Nephron (organoid): ENCODE measurements at regions not wholly inside any gene's neighbourhood (a gene's known extent, or its start where the extent isn't known, plus 50 kb on each side); places are given as distances from the start of the nearest gene placed in this dataset.
A peak's percentile ranks its signal among the peaks of the same experiment; 100 is the strongest.

Experiments
- H3K27ac Mint-ChIP-seq, 3 experiments: 2 replicates each; pipeline ENCODE4 v1.8.0; 2020; ENCODE audit warnings: mixed read lengths in 3 of 3, mild to moderate bottlenecking in 2 of 3, moderate library complexity in 1 of 3
- H3K27me3 Mint-ChIP-seq: 2 replicates; pipeline ENCODE4 v1.8.0; 2021; ENCODE audit warnings: low read depth, mild to moderate bottlenecking, moderate library complexity, mixed read lengths
- H3K36me3 Mint-ChIP-seq: 2 replicates; pipeline ENCODE4 v1.8.0; 2020; ENCODE audit warnings: low read depth, mixed read lengths
- H3K4me1 Mint-ChIP-seq: 2 replicates; pipeline ENCODE4 v1.8.0; 2020; ENCODE audit warnings: mixed read lengths
- H3K4me3 Mint-ChIP-seq, 3 experiments: 2 replicates each; pipeline ENCODE4 v1.8.0; 2020; ENCODE audit warnings: mild to moderate bottlenecking in 3 of 3, mixed read lengths in 3 of 3, moderate library complexity in 2 of 3
- H3K9me3 Mint-ChIP-seq: 2 replicates; pipeline ENCODE4 v1.8.0; 2020; ENCODE audit warnings: mixed read lengths
- CTCF ChIP-seq, 3 experiments: fragments of 200-600 bp; sonication (generic); IDR thresholded peaks; one replicate each; pipeline ENCODE4 v1.5.0; 2021; ENCODE audit warnings: antibody characterized with exemption in 3 of 3; ENCODE audit not compliant: unreplicated experiment in 3 of 3

- H3K4me1 Mint-ChIP-seq = peaks cover 10% of the 10 kb centered on the region
These were observed 175.5 kb downstream of the CYB561 start for GRCh38 chr17:63270610-63271009.

GRCh38 chr17:63274146-63274545 lies 172.0 kb downstream of the CYB561 start:
- peak overlapping the region in 2 of 3 experiments; percentile 29 to 55 for H3K27ac Mint-ChIP-seq
- no peaks in the 10 kb centered on the region for H3K27me3 Mint-ChIP-seq
- peaks cover 25% of the 10 kb centered on the region for H3K4me1 Mint-ChIP-seq
- no peak for TF ChIP-seq CTCF (IDR thresholded peaks at IDR 0.05; ENCODE audit: unreplicated experiment in 3 of 3)
- H3K4me3 Mint-ChIP-seq = no peak overlapping the region
- H3K36me3 Mint-ChIP-seq = peaks cover 38% of the 10 kb centered on the region
- peaks cover 8% of the 10 kb centered on the region for H3K9me3 Mint-ChIP-seq

More at GRCh38 chr17:63270610-63271009, 175.5 kb downstream of the CYB561 start:
- no peak for TF ChIP-seq CTCF (IDR thresholded peaks at IDR 0.05; ENCODE audit: unreplicated experiment in 3 of 3)
- Mint-ChIP-seq H3K4me3 (no peak overlapping the region), H3K27me3 (no peaks in the 10 kb centered on the region), H3K36me3 (peaks cover 41% of the 10 kb centered on the region), H3K27ac (no peak overlapping the region), H3K9me3 (peaks cover 8% of the 10 kb centered on the region)

- Mint-ChIP-seq H3K27me3 (no peaks in the 10 kb centered on the region), H3K4me1 (peaks cover 29% of the 10 kb centered on the region), H3K36me3 (peaks cover 34% of the 10 kb centered on the region), H3K9me3 (peaks cover 8% of the 10 kb centered on the region), H3K27ac (peak overlapping the region in 2 of 3 experiments; percentile 59 to 71), H3K4me3 (no peak overlapping the region)
- no peak for TF ChIP-seq CTCF (IDR thresholded peaks at IDR 0.05; ENCODE audit: unreplicated experiment in 3 of 3)
These were observed 170.7 kb downstream of the CYB561 start for GRCh38 chr17:63275318-63275970.

- H3K4me1 Mint-ChIP-seq = peaks cover 29% of the 10 kb centered on the region
- peaks cover 11% of the 10 kb centered on the region for H3K9me3 Mint-ChIP-seq
- peaks cover 32% of the 10 kb centered on the region for H3K36me3 Mint-ChIP-seq
- H3K27me3 Mint-ChIP-seq = no peaks in the 10 kb centered on the region
- peak overlapping the region; percentile 15 to 71 (median 59) for H3K27ac Mint-ChIP-seq
- no peak overlapping the region for H3K4me3 Mint-ChIP-seq
- no peak for TF ChIP-seq CTCF (IDR thresholded peaks at IDR 0.05; ENCODE audit: unreplicated experiment in 3 of 3)
These were observed 169.9 kb downstream of the CYB561 start for GRCh38 chr17:63275971-63276745.

- Mint-ChIP-seq H3K9me3 (peaks cover 17% of the 10 kb centered on the region), H3K4me1 (peaks cover 29% of the 10 kb centered on the region), H3K4me3 (no peak overlapping the region), H3K36me3 (peaks cover 32% of the 10 kb centered on the region), H3K27ac (peak overlapping the region; percentile 15 to 59 (median 41)), H3K27me3 (no peaks in the 10 kb centered on the region)
- TF ChIP-seq CTCF (IDR thresholded peaks at IDR 0.05; ENCODE audit: unreplicated experiment in 3 of 3) = no peak
These were observed 169.3 kb downstream of the CYB561 start for GRCh38 chr17:63276821-63277220.
